A549 (cell line): ENCODE measurements at regions not wholly inside any gene's neighbourhood (a gene's known extent, or its start where the extent isn't known, plus 50 kb on each side); places are given as distances from the start of the nearest gene placed in this dataset.

ENCODE experiments used
- ATAC-seq, 2 experiments: fragments of 200-7000 bp in 1 of 2; fragments of >200 bp in 1 of 2; cut with Nextera tagmentation in 1 of 2; cut with Tn5 transposase in 1 of 2; 3 replicates each; pipeline versions ENCODE4 v1.8.0 to v1.9.1; 2018 to 2020; ENCODE audit warnings: mild to moderate bottlenecking in 1 of 2, moderate library complexity in 1 of 2
- CTCF ChIA-PET: fragments of 300-600 bp; sonication (Branson Sonifier 250); formaldehyde crosslinking; extraction: SDS; loops from one replicate; lab custom pipeline; 2021; ENCODE audit warnings: antibody characterized with exemption, inconsistent platforms; lab: Yijun Ruan, JAX
- POLR2A ChIA-PET: fragments of 350-600 bp; formaldehyde crosslinking; extraction: SDS; loops from one replicate; lab custom pipeline; 2021; ENCODE audit warnings: antibody characterized with exemption, inconsistent platforms; lab: Yijun Ruan, JAX
- DNase-seq, 2 experiments: peaks; one replicate each; pipeline versions ENCODE4 v3.0.0 to v3.0.0-alpha.2; 2011 to 2016; ENCODE audit warnings: low read depth in 1 of 2, low spot score in 1 of 2
- FAIRE-seq: peaks from 2 replicates; lab custom pipeline; 2011; peaks lifted over from hg19 to GRCh38; lab: Jason Lieb, UNC
- H3K27ac ChIP-seq, 2 experiments: fragments of >200 bp; sonication (Bioruptor Twin); formaldehyde crosslinking; 3 replicates each; pipeline ENCODE4 v1.5.1; 2016 to 2017
- H3K4me1 ChIP-seq: fragments of >200 bp; sonication (Bioruptor Twin); formaldehyde crosslinking; 3 replicates; pipeline ENCODE4 v1.6.1; 2016
- H3K4me2 ChIP-seq: fragments of >200 bp; sonication (Bioruptor Twin); formaldehyde crosslinking; 3 replicates; pipeline ENCODE4 v1.6.1; 2016
- H3K4me3 ChIP-seq: fragments of >200 bp; sonication (Bioruptor Twin); formaldehyde crosslinking; 3 replicates; pipeline ENCODE4 v1.5.1; 2016
- H3K9me3 ChIP-seq: fragments of >200 bp; sonication (Bioruptor Twin); formaldehyde crosslinking; 3 replicates; pipeline ENCODE4 v1.6.1; 2016
- BCL3 ChIP-seq: fragments of >200 bp; sonication (Bioruptor Twin); formaldehyde crosslinking; IDR thresholded peaks from 3 replicates; pipeline ENCODE4 v1.6.1; 2016
- CBX8 ChIP-seq: fragments of 200-600 bp; sonication (generic); IDR thresholded peaks from 2 replicates; pipeline ENCODE4 v1.6.1; 2016
- CHD2 ChIP-seq: fragments of 150-350 bp; IDR thresholded peaks from 2 replicates; pipeline ENCODE4 v1.6.1; 2014; ENCODE audit warnings: low read length; ENCODE audit not compliant: partially characterized antibody
- CHD4 ChIP-seq: fragments of 200-600 bp; sonication (generic); IDR thresholded peaks from 2 replicates; pipeline ENCODE4 v1.6.1; 2016; ENCODE audit warnings: antibody characterized with exemption, mild to moderate bottlenecking, borderline replicate concordance
- EHF ChIP-seq: fragments of 250-450 bp; sonication (Bioruptor Pico); IDR thresholded peaks from 2 replicates; pipeline ENCODE4 v1.5.0; 2020; ENCODE audit warnings: mild to moderate bottlenecking
- FOXS1 ChIP-seq: fragments of 250-450 bp; sonication (Bioruptor Pico); IDR thresholded peaks from 2 replicates; pipeline ENCODE4 v1.5.0; 2020; ENCODE audit warnings: mild to moderate bottlenecking, moderate library complexity
- HDAC2 ChIP-seq: fragments of 200-600 bp; sonication (generic); IDR thresholded peaks from 2 replicates; pipeline ENCODE4 v1.6.1; 2016
- HEYL ChIP-seq: fragments of 250-450 bp; sonication (Bioruptor Pico); IDR thresholded peaks from 2 replicates; pipeline ENCODE4 v1.8.0; 2021; ENCODE audit warnings: mild to moderate bottlenecking, moderate library complexity
- HMGXB4 ChIP-seq: fragments of 250-450 bp; sonication (Bioruptor Pico); IDR thresholded peaks from 2 replicates; pipeline ENCODE4 v1.5.0; 2021; ENCODE audit warnings: mild to moderate bottlenecking, moderate library complexity, borderline replicate concordance
- HOXA7 ChIP-seq: fragments of 250-450 bp; sonication (Bioruptor Pico); IDR thresholded peaks from 2 replicates; pipeline ENCODE4 v1.5.0; 2020; ENCODE audit warnings: mild to moderate bottlenecking, moderate library complexity
- KDM1A ChIP-seq: fragments of 200-600 bp; sonication (generic); IDR thresholded peaks from 2 replicates; pipeline ENCODE4 v1.6.1; 2016; ENCODE audit warnings: low read depth, mild to moderate bottlenecking
- KDM5A ChIP-seq: fragments of 200-600 bp; sonication (generic); IDR thresholded peaks from 2 replicates; pipeline ENCODE4 v1.6.1; 2016; ENCODE audit warnings: antibody characterized with exemption, mild to moderate bottlenecking
- MAZ ChIP-seq: fragments of 150-350 bp; IDR thresholded peaks from 2 replicates; pipeline ENCODE4 v1.6.1; 2014; ENCODE audit warnings: antibody characterized with exemption, low read depth, low read length, borderline replicate concordance
- NFE2L2 ChIP-seq: fragments of 150-350 bp; conservative IDR thresholded peaks from 2 replicates; pipeline ENCODE4 v1.6.1; 2014; ENCODE audit warnings: low read length
- NPAS2 ChIP-seq: fragments of 250-450 bp; sonication (Bioruptor Pico); IDR thresholded peaks from 2 replicates; pipeline ENCODE4 v1.8.0; 2022; ENCODE audit warnings: mild to moderate bottlenecking, moderate library complexity, borderline replicate concordance
- NR3C1 ChIP-seq: fragments of >200 bp; sonication (Bioruptor Twin); formaldehyde crosslinking; IDR thresholded peaks from 3 replicates; pipeline ENCODE4 v1.6.1; 2017
- PHF8 ChIP-seq: fragments of 200-600 bp; sonication (generic); IDR thresholded peaks from 2 replicates; pipeline ENCODE4 v1.6.1; 2016; ENCODE audit warnings: low read depth, mild to moderate bottlenecking, antibody characterized with exemption, moderate library complexity, borderline replicate concordance
- POLR2A ChIP-seq: IDR thresholded peaks from 2 replicates; pipeline ENCODE4 v1.6.1; 2012; ENCODE audit warnings: mild to moderate bottlenecking, low read length
- RAD21 ChIP-seq, 2 experiments: fragments of >200 bp in 1 of 2; sonication (Bioruptor Twin) in 1 of 2; formaldehyde crosslinking in 1 of 2; IDR thresholded peaks in 1 of 2; conservative IDR thresholded peaks in 1 of 2; 2 replicates in 1 of 2; 3 replicates in 1 of 2; pipeline ENCODE4 v1.6.1; 2012 to 2018; ENCODE audit warnings: inconsistent platforms in 1 of 2
- RARB ChIP-seq: fragments of 250-450 bp; sonication (Bioruptor Pico); IDR thresholded peaks from 2 replicates; pipeline ENCODE4 v1.8.0; 2021; ENCODE audit warnings: mild to moderate bottlenecking, moderate library complexity
- REST ChIP-seq: fragments of 200-600 bp; sonication (generic); IDR thresholded peaks from 2 replicates; pipeline ENCODE4 v1.6.1; 2016; ENCODE audit warnings: antibody characterized with exemption, mild to moderate bottlenecking, moderate library complexity
- RNF2 ChIP-seq: fragments of 200-600 bp; sonication (generic); IDR thresholded peaks from 2 replicates; pipeline ENCODE4 v1.6.1; 2016; ENCODE audit warnings: low read depth, mild to moderate bottlenecking, antibody characterized with exemption, moderate library complexity, borderline replicate concordance
- SMC3 ChIP-seq: fragments of >200 bp; sonication (Bioruptor Twin); formaldehyde crosslinking; IDR thresholded peaks from 3 replicates; pipeline ENCODE4 v1.6.1; 2018; ENCODE audit warnings: inconsistent platforms
- SREBF2 ChIP-seq: fragments of 450-650 bp; IDR thresholded peaks from 2 replicates; pipeline ENCODE4 v1.6.1; 2014; ENCODE audit warnings: mild to moderate bottlenecking, moderate library complexity
- TFCP2L1 ChIP-seq: fragments of 250-450 bp; sonication (Bioruptor Pico); IDR thresholded peaks from 2 replicates; pipeline ENCODE4 v1.5.0; 2021; ENCODE audit warnings: mild to moderate bottlenecking
- ZFP36 ChIP-seq: fragments of 450-650 bp; IDR thresholded peaks from 2 replicates; pipeline ENCODE4 v1.6.1; 2014; ENCODE audit warnings: borderline replicate concordance; ENCODE audit not compliant: partially characterized antibody
- ZSCAN20 ChIP-seq: fragments of 250-450 bp; sonication (Bioruptor Pico); IDR thresholded peaks from 2 replicates; pipeline ENCODE4 v1.8.0; 2022; ENCODE audit warnings: mild to moderate bottlenecking, moderate library complexity
- WGBS: methylation state at CpG from one replicate; pipeline ENCODE4 v1.1.6; 2017; ENCODE audit errors: missing lambda C conversion rate; 5-methylcytosine and 5-hydroxymethylcytosine counted together
- TF ChIP-seq, protein P1 (sequence below): fragments of >200 bp; sonication (Bioruptor Twin); formaldehyde crosslinking; IDR thresholded peaks from 3 replicates; pipeline ENCODE4 v1.5.1; 2016
- TF ChIP-seq, protein P2 (sequence below): fragments of >200 bp; sonication (Bioruptor Twin); formaldehyde crosslinking; IDR thresholded peaks from 2 replicates; pipeline ENCODE4 v1.6.1; 2016

DNA sequence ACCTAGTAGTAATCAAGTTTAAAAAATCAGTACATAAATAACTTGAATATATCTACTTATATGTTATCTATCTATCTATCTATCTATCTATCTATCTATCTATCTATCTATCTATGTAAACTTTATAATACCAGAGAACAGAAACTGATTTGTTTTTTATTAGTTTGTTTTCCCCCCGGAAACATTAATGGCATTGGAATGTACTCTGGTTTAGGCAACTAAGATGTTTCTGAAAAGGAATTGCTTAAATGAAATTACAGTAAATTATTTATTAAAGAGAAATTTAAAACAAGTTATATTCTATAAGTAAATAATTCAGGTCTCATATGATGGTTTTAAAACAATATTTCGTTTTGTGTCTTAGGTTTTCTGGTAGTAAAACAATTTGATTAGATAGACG is 681.0 kb upstream of the ADAMTS5 start:
- no peaks in the 10 kb centered on the region for H3K4me1 ChIP-seq
- H3K27ac ChIP-seq: no peak overlapping the region
- no peaks in the 10 kb centered on the region for H3K9me3 ChIP-seq
- no peak overlapping the region for H3K4me2 ChIP-seq
- ATAC-seq (no peak), FAIRE-seq (no peak), DNase-seq (no peak)
- 13% methylated on average over 3 of the region's 3 CpGs for WGBS
- TF ChIP-seq RARB (no peak), CBX8 (no peak), CHD4 (no peak), RNF2 (no peak), TFCP2L1 (CRISPR knock-in tag) (no peak), NR3C1 (no peak), CHD2 (no peak)
- POLR2A ChIA-PET: no interaction called here
- no peak overlapping the region for H3K4me3 ChIP-seq
- CTCF ChIA-PET: no interaction called here

DNA sequence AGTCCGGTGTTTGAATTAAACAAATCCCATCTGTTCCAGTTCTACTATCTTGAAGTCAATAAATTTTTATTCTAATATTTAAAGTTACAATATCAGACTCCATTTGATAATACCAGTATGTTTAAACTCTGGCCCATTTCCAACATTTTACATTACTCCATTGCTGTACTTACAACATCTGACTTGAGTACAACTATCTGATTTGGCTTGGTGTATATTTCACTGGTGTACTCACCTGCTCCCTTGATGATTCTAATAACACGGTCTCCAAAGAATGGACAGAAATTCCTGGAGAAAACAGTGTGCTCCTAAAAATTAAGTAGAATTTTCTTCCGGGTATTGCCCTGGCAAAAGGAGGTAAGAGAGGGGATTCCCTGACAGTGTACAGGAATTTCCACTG is 680.5 kb upstream of the ADAMTS5 start:
- POLR2A ChIA-PET: no interaction called here
- CTCF ChIA-PET: no interaction called here
- H3K9me3 ChIP-seq: no peaks in the 10 kb centered on the region
- DNase-seq: no peak
- TF ChIP-seq SREBF2: no peak
- TF ChIP-seq, protein P1, sequence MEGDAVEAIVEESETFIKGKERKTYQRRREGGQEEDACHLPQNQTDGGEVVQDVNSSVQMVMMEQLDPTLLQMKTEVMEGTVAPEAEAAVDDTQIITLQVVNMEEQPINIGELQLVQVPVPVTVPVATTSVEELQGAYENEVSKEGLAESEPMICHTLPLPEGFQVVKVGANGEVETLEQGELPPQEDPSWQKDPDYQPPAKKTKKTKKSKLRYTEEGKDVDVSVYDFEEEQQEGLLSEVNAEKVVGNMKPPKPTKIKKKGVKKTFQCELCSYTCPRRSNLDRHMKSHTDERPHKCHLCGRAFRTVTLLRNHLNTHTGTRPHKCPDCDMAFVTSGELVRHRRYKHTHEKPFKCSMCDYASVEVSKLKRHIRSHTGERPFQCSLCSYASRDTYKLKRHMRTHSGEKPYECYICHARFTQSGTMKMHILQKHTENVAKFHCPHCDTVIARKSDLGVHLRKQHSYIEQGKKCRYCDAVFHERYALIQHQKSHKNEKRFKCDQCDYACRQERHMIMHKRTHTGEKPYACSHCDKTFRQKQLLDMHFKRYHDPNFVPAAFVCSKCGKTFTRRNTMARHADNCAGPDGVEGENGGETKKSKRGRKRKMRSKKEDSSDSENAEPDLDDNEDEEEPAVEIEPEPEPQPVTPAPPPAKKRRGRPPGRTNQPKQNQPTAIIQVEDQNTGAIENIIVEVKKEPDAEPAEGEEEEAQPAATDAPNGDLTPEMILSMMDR: no peak
- TF ChIP-seq KDM5A: no peak
- TF ChIP-seq HMGXB4 (CRISPR knock-in tag): no peak
- no peak for TF ChIP-seq FOXS1
- TF ChIP-seq HEYL (CRISPR knock-in tag): no peak
- no peak for TF ChIP-seq SMC3
- no peak for TF ChIP-seq BCL3
- no peak for TF ChIP-seq KDM1A
- no peak for FAIRE-seq
- no peak for ATAC-seq
- H3K4me3 ChIP-seq: no peak overlapping the region
- no peaks in the 10 kb centered on the region for H3K4me1 ChIP-seq
- WGBS: 2% methylated on average over 3 of the region's 3 CpGs
- no peak overlapping the region for H3K4me2 ChIP-seq
- H3K27ac ChIP-seq: no peak overlapping the region

DNA sequence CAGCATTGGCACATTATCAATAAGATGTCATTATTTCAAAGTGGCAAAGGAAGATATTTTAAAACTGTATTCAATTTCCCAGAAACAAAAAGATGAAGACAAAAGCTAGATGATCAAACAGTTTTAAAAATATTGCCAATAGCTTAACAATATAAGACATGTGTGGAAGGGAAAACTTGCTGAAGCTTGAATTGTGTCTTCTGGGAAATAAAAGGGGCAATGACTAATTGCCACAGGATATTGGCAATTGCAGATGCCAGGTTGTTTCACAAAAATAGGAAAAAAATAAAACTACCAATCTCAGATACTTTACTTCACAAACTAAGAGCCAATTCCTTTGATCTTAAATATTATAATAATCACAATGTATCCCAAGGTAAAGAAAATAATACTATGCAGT is 679.8 kb upstream of the ADAMTS5 start:
- Histone ChIP-seq H3K4me1 (no peaks in the 10 kb centered on the region), H3K4me2 (no peak overlapping the region), H3K9me3 (no peaks in the 10 kb centered on the region), H3K27ac (no peak overlapping the region), H3K4me3 (no peak overlapping the region)
- DNase-seq: no peak
- CTCF ChIA-PET: no interaction called here
- no peak for FAIRE-seq
- POLR2A ChIA-PET: no interaction called here
- no peak for ATAC-seq
- TF ChIP-seq REST: no peak
- TF ChIP-seq POLR2A: no peak
- no peak for TF ChIP-seq ZSCAN20
- no peak for TF ChIP-seq HDAC2
- TF ChIP-seq MAZ: no peak
- no peak for TF ChIP-seq HOXA7 (CRISPR knock-in tag)
- no peak for TF ChIP-seq PHF8
- TF ChIP-seq EHF (CRISPR knock-in tag): no peak
- no peak for TF ChIP-seq RAD21 (conservative IDR thresholded peaks at IDR 0.05 in 1 of 2, IDR thresholded peaks at IDR 0.05 in 1 of 2)
- no peak for TF ChIP-seq NFE2L2
- TF ChIP-seq ZFP36: no peak
- TF ChIP-seq, protein P2, sequence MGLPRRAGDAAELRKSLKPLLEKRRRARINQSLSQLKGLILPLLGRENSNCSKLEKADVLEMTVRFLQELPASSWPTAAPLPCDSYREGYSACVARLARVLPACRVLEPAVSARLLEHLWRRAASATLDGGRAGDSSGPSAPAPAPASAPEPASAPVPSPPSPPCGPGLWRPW: no peak
- no peak for TF ChIP-seq NPAS2 (CRISPR knock-in tag)
